IMR-90 (cell line): ENCODE measurements at regions not wholly inside any gene's neighbourhood (a gene's known extent, or its start where the extent isn't known, plus 50 kb on each side); places are given as distances from the start of the nearest gene placed in this dataset.

Experiments used
- ATAC-seq: fragments of 200-7000 bp; cut with Tn5 transposase; 2 replicates; pipeline ENCODE4 v1.9.1; 2020; ENCODE audit warnings: low read depth, mild to moderate bottlenecking, moderate library complexity
- BruUV-seq: library from RNA; stranded (reverse); fragments of 400-500 nt; replicated peaks from 2 replicates; lab custom pipeline; 2021; lab: Mats Ljungman, UMichigan
- CTCF ChIA-PET: fragments of 300-600 bp; formaldehyde crosslinking; extraction: SDS; loops from one replicate; lab custom pipeline; 2021; ENCODE audit warnings: antibody characterized with exemption; lab: Yijun Ruan, JAX
- POLR2A ChIA-PET: fragments of 300-600 bp; sonication (Branson Sonifier 250); formaldehyde crosslinking; loops from one replicate; lab custom pipeline; 2022; ENCODE audit warnings: antibody characterized with exemption; ENCODE audit not compliant: unreplicated experiment; lab: Charles Lee
- DNase-seq: peaks from one replicate; pipeline ENCODE4 v3.0.0; 2013
- H2AFZ ChIP-seq: replicated peaks from 2 replicates; pipeline ENCODE3; 2013; ENCODE audit warnings: low read length, mild to moderate bottlenecking; ENCODE audit not compliant: poor library complexity
- H2AK5ac ChIP-seq: 2 replicates; pipeline ENCODE4 v1.6.1; 2013; ENCODE audit warnings: low read depth, low read length, inconsistent platforms
- H2AK9ac ChIP-seq: replicated peaks from 2 replicates; pipeline ENCODE3; 2013; ENCODE audit warnings: mild to moderate bottlenecking, low read depth, low read length, moderate library complexity; ENCODE audit not compliant: poor library complexity
- H2BK120ac ChIP-seq: 2 replicates; pipeline ENCODE4 v1.6.1; 2013; ENCODE audit warnings: low read depth, low read length, inconsistent platforms
- H2BK15ac ChIP-seq: 3 replicates; pipeline ENCODE4 v1.6.1; 2013; ENCODE audit warnings: low read depth, low read length, inconsistent platforms
- H2BK20ac ChIP-seq: 2 replicates; pipeline ENCODE4 v1.6.1; 2013; ENCODE audit warnings: low read depth, mild to moderate bottlenecking, inconsistent platforms, low read length, moderate library complexity
- H2BK5ac ChIP-seq: 2 replicates; pipeline ENCODE4 v1.6.1; 2013; ENCODE audit warnings: mild to moderate bottlenecking, low read depth, low read length, inconsistent platforms; ENCODE audit not compliant: poor library complexity, severe bottlenecking
- H3K14ac ChIP-seq: replicated peaks from 2 replicates; pipeline ENCODE4 v1.6.1; 2013; ENCODE audit warnings: low read depth, low read length, inconsistent platforms
- H3K18ac ChIP-seq: 2 replicates; pipeline ENCODE4 v1.6.1; 2013; ENCODE audit warnings: low read depth, low read length, control low read depth
- H3K23ac ChIP-seq: 2 replicates; pipeline ENCODE4 v1.6.1; 2013; ENCODE audit warnings: low read depth, low read length, inconsistent platforms
- H3K27ac ChIP-seq: 2 replicates; pipeline ENCODE4 v1.5.1; 2013; ENCODE audit warnings: mild to moderate bottlenecking, control low read depth, low read length; ENCODE audit not compliant: insufficient read depth
- H3K27me3 ChIP-seq: 2 replicates; pipeline ENCODE4 v1.6.1; 2013; ENCODE audit warnings: low read length; ENCODE audit not compliant: control insufficient read depth, insufficient read depth
- H3K36me3 ChIP-seq: 2 replicates; pipeline ENCODE4 v1.6.1; 2013; ENCODE audit warnings: low read length, mixed read lengths; ENCODE audit not compliant: control insufficient read depth, insufficient read depth
- H3K4ac ChIP-seq: 2 replicates; pipeline ENCODE4 v1.6.1; 2013; ENCODE audit warnings: low read depth, low read length, inconsistent platforms
- H3K4me1 ChIP-seq: 2 replicates; pipeline ENCODE4 v1.6.1; 2013; ENCODE audit warnings: low read length, mixed read lengths; ENCODE audit not compliant: control insufficient read depth, insufficient read depth
- H3K4me2 ChIP-seq: 2 replicates; pipeline ENCODE4 v1.6.1; 2013; ENCODE audit warnings: low read depth, mild to moderate bottlenecking, control low read depth, low read length, moderate library complexity
- H3K4me3 ChIP-seq: 2 replicates; pipeline ENCODE4 v1.5.1; 2013; ENCODE audit warnings: low read depth, mild to moderate bottlenecking, control low read depth, low read length, moderate library complexity; ENCODE audit not compliant: insufficient read depth
- H3K56ac ChIP-seq: 2 replicates; pipeline ENCODE4 v1.6.1; 2013; ENCODE audit warnings: low read length, inconsistent platforms; ENCODE audit not compliant: insufficient read depth; ENCODE audit errors: extremely low read depth
- H3K79me1 ChIP-seq, 2 experiments: 2 replicates each; pipeline ENCODE4 v1.6.1; 2013; ENCODE audit warnings: low read length in 2 of 2, inconsistent platforms in 1 of 2, low read depth in 1 of 2
- H3K9ac ChIP-seq: 2 replicates; pipeline ENCODE4 v1.6.1; 2013; ENCODE audit warnings: low read depth, low read length, control low read depth
- H3K9me1 ChIP-seq: 2 replicates; pipeline ENCODE4 v1.6.1; 2013; ENCODE audit warnings: low read length, inconsistent platforms; ENCODE audit not compliant: insufficient read depth
- H3K9me3 ChIP-seq: 2 replicates; pipeline ENCODE4 v1.6.1; 2013; ENCODE audit warnings: low read length; ENCODE audit not compliant: control insufficient read depth, insufficient read depth
- H4K20me1 ChIP-seq: 2 replicates; pipeline ENCODE4 v1.6.1; 2013; ENCODE audit warnings: low read length, inconsistent platforms; ENCODE audit not compliant: insufficient read depth
- H4K5ac ChIP-seq: 2 replicates; pipeline ENCODE4 v1.6.1; 2013; ENCODE audit warnings: mild to moderate bottlenecking, low read depth, low read length, control low read depth
- H4K8ac ChIP-seq, 2 experiments: 2 replicates each; pipeline ENCODE4 v1.6.1; 2013; ENCODE audit warnings: low read depth in 2 of 2, low read length in 2 of 2, control low read depth in 1 of 2, inconsistent platforms in 1 of 2
- H4K91ac ChIP-seq: 2 replicates; pipeline ENCODE4 v1.6.1; 2013; ENCODE audit warnings: low read depth, low read length, inconsistent platforms; ENCODE audit not compliant: insufficient read depth
- BHLHE40 ChIP-seq: fragments of 150-350 bp; IDR thresholded peaks from 2 replicates; pipeline ENCODE4 v1.6.1; 2016; ENCODE audit warnings: mild to moderate bottlenecking, low read depth, low read length
- CEBPB ChIP-seq: IDR thresholded peaks from 2 replicates; pipeline ENCODE4 v1.6.1; 2012; ENCODE audit warnings: low read depth, low read length, improper control_type of control experiment
- CHD1 ChIP-seq: IDR thresholded peaks from 2 replicates; pipeline ENCODE4 v1.6.1; 2012; ENCODE audit warnings: low read depth, low read length, improper control_type of control experiment
- FOS ChIP-seq: fragments of 150-350 bp; IDR thresholded peaks from 2 replicates; pipeline ENCODE4 v1.6.1; 2016; ENCODE audit warnings: low read depth, low read length
- MAFK ChIP-seq: IDR thresholded peaks from 2 replicates; pipeline ENCODE4 v1.6.1; 2012; ENCODE audit warnings: low read depth, low read length, improper control_type of control experiment
- MAZ ChIP-seq: IDR thresholded peaks from 2 replicates; pipeline ENCODE4 v1.6.1; 2012; ENCODE audit warnings: low read depth, mild to moderate bottlenecking, low read length, improper control_type of control experiment, moderate library complexity, borderline replicate concordance
- NFE2L2 ChIP-seq: fragments of 150-350 bp; IDR thresholded peaks from 2 replicates; pipeline ENCODE4 v1.6.1; 2016; ENCODE audit warnings: low read depth, mild to moderate bottlenecking, low read length
- POLR2A ChIP-seq: IDR thresholded peaks from 2 replicates; pipeline ENCODE4 v1.6.1; 2012; ENCODE audit warnings: mild to moderate bottlenecking, low read depth, low read length
- RAD21 ChIP-seq: IDR thresholded peaks from 2 replicates; pipeline ENCODE4 v1.6.1; 2012; ENCODE audit warnings: low read length, improper control_type of control experiment
- RCOR1 ChIP-seq: IDR thresholded peaks from 2 replicates; pipeline ENCODE4 v1.6.1; 2012; ENCODE audit warnings: mild to moderate bottlenecking, low read length, improper control_type of control experiment; ENCODE audit not compliant: insufficient replicate concordance
- RFX5 ChIP-seq: IDR thresholded peaks from 2 replicates; pipeline ENCODE4 v1.8.0; 2012; ENCODE audit warnings: low read depth, mild to moderate bottlenecking, low read length, moderate library complexity
- SMC3 ChIP-seq: fragments of 150-350 bp; IDR thresholded peaks from 2 replicates; pipeline ENCODE4 v1.6.1; 2016; ENCODE audit warnings: low read depth, mild to moderate bottlenecking, antibody characterized with exemption, low read length, moderate library complexity
- USF2 ChIP-seq: fragments of 150-350 bp; IDR thresholded peaks from 2 replicates; pipeline ENCODE4 v1.6.1; 2017; ENCODE audit warnings: mild to moderate bottlenecking, antibody characterized with exemption, low read length, low read depth
- WGBS, 2 experiments: methylation state at CpG; one replicate each; pipeline versions ENCODE4 v1.1.5 to v1.1.7; 2013; ENCODE audit warnings: missing lambda C conversion rate in 2 of 2; ENCODE audit not compliant: insufficient read length in 1 of 2; ENCODE audit errors: extremely low coverage in 2 of 2; 5-methylcytosine and 5-hydroxymethylcytosine counted together
- dilution Hi-C: fragments of 300-500 bp; cut with HindIII; formaldehyde crosslinking; loops from one replicate; pipeline ENCODE4 v1.14.3; 2018; ENCODE audit warnings: low sequenced_read_pairs; ENCODE audit not compliant: unreplicated experiment
- in situ Hi-C: fragments of 300-500 bp; cut with MboI; formaldehyde crosslinking; loops from 3 replicates; pipeline ENCODE4 v1.14.3; 2019; ENCODE audit warnings: low sequenced_read_pairs, inconsistent platforms, mixed read lengths
- intact Hi-C: fragments of 100-400 bp; cut with micrococcal nuclease; formaldehyde crosslinking; loops from 2 replicates; pipeline ENCODE4 v1.10.0; 2022
- TF ChIP-seq, protein P1 (sequence below): conservative IDR thresholded peaks from 2 replicates; pipeline ENCODE4 v1.5.1; 2012; ENCODE audit warnings: mild to moderate bottlenecking, low read depth, low read length, improper control_type of control experiment

- no TSS peak for BruUV-seq
- no peak overlapping the region for H2BK120ac ChIP-seq
- dilution Hi-C loops, result no loop called here
- no peak overlapping the region for H3K4ac ChIP-seq
- no peaks in the 10 kb centered on the region for H4K20me1 ChIP-seq
- H2AFZ ChIP-seq, result no peak overlapping the region
- H2AK5ac ChIP-seq, result no peak overlapping the region
- H3K27ac ChIP-seq, result no peak overlapping the region
- POLR2A ChIA-PET, result no interaction called here
- H3K23ac ChIP-seq, result no peak overlapping the region
- H4K8ac ChIP-seq, result no peak overlapping the region
- no peak overlapping the region for H3K9ac ChIP-seq
- no peak overlapping the region for H4K5ac ChIP-seq
- CTCF ChIA-PET, result no interaction called here
- H2BK5ac ChIP-seq, result no peak overlapping the region
- H3K9me1 ChIP-seq, result no peaks in the 10 kb centered on the region
- in situ Hi-C loops, result no loop called here
- H3K14ac ChIP-seq, result no peak overlapping the region
- no peaks in the 10 kb centered on the region for H3K9me3 ChIP-seq
- no peak overlapping the region for H3K18ac ChIP-seq
- H3K36me3 ChIP-seq, result no peaks in the 10 kb centered on the region
- no CpG with 5 or more reads among the region's 3 CpGs for WGBS, 2 experiments
- no peak overlapping the region for H2AK9ac ChIP-seq
- H3K4me2 ChIP-seq, result no peak overlapping the region
- peaks cover 21 to 25% of the 10 kb centered on the region in 2 experiments for H3K79me1 ChIP-seq
- no peak for TF ChIP-seq MAFK
- TF ChIP-seq POLR2A, result no peak
- no peak for TF ChIP-seq CEBPB
- TF ChIP-seq RFX5, result no peak
- no peak for TF ChIP-seq BHLHE40
- no peak for TF ChIP-seq USF2
- no peak for TF ChIP-seq FOS
- TF ChIP-seq MAZ, result no peak
- TF ChIP-seq, protein P1, sequence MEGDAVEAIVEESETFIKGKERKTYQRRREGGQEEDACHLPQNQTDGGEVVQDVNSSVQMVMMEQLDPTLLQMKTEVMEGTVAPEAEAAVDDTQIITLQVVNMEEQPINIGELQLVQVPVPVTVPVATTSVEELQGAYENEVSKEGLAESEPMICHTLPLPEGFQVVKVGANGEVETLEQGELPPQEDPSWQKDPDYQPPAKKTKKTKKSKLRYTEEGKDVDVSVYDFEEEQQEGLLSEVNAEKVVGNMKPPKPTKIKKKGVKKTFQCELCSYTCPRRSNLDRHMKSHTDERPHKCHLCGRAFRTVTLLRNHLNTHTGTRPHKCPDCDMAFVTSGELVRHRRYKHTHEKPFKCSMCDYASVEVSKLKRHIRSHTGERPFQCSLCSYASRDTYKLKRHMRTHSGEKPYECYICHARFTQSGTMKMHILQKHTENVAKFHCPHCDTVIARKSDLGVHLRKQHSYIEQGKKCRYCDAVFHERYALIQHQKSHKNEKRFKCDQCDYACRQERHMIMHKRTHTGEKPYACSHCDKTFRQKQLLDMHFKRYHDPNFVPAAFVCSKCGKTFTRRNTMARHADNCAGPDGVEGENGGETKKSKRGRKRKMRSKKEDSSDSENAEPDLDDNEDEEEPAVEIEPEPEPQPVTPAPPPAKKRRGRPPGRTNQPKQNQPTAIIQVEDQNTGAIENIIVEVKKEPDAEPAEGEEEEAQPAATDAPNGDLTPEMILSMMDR, result no peak
- no peak for TF ChIP-seq SMC3
- no peak for TF ChIP-seq NFE2L2
- TF ChIP-seq RAD21, result no peak
- TF ChIP-seq CHD1, result no peak
- no peak for TF ChIP-seq RCOR1
- H3K27me3 ChIP-seq, result no peaks in the 10 kb centered on the region
- H3K4me1 ChIP-seq, result no peaks in the 10 kb centered on the region
- DNase-seq (no peak), ATAC-seq (no peak)
- no peak overlapping the region for H4K91ac ChIP-seq
- intact Hi-C loops, result no loop called here
- no peak overlapping the region for H3K4me3 ChIP-seq
- H3K56ac ChIP-seq, result no peak overlapping the region
- no peak overlapping the region for H2BK15ac ChIP-seq
- no peak overlapping the region for H2BK20ac ChIP-seq
Measured at GRCh38 chr2:144326825-144327224, 193.1 kb downstream of the ZEB2 start.
